NCI-H146 treated with DMSO at 0.1 percent for 48 hours (cell line): ENCODE measurements at regions not wholly inside any gene's neighbourhood (a gene's known extent, or its start where the extent isn't known, plus 50 kb on each side); places are given as distances from the start of the nearest gene placed in this dataset.
"Not testable (repeated sequence)": the region's sequence is repeated elsewhere in the genome, so short reads cannot be mapped to it uniquely, and the experiment has no call there.

Experiments used
- DNase-seq: peaks from one replicate; lab custom pipeline; 2025; ENCODE audit not compliant: unreplicated experiment; lab: John Stamatoyannopoulos, UW

DNA sequence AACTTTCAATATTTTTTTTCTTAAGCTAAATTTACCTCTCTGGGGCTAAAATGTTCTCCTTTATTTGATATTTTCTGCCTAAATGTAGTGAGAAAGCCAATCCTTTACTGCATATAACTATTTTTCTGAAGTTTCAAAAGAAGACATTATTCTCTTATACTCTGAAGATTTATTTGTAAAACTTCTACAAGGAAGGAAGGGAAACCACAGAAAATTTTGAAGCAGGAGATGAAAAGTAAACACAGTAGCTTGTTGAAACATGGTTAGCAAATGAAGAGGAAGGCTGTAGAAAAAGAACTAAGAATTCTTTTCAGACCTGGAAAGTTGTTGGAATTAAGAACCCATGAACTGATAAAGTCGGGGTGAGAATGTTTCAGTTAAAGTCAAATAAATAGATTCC, 330.3 kb downstream of the HGF start:
- DNase-seq: no peak

- DNase-seq: not testable (repeated sequence)
These were observed 332.7 kb downstream of the HGF start for GRCh38 chr7:81437160-81437559.

- no peak for DNase-seq
These were observed 336.0 kb downstream of the HGF start for GRCh38 chr7:81433692-81434331.

DNA sequence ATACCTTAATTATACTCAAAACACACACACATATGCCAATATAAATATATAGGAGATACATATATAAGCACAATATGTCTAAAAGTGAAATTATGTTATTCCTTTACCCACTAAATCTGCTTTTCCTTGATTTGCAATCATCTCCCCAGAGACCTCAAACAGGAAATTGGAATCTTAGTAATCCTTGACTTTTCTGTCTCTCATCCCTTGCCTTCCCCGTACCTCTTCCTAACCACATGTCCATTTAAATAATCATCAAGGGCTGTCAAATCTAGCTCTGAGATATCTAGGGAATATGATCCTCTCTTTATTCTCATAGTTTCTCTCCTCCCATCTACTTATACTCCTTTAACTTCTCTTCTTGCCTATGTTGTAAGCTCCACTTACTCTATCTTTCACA, 336.6 kb downstream of the HGF start:
- DNase-seq: no peak

DNA sequence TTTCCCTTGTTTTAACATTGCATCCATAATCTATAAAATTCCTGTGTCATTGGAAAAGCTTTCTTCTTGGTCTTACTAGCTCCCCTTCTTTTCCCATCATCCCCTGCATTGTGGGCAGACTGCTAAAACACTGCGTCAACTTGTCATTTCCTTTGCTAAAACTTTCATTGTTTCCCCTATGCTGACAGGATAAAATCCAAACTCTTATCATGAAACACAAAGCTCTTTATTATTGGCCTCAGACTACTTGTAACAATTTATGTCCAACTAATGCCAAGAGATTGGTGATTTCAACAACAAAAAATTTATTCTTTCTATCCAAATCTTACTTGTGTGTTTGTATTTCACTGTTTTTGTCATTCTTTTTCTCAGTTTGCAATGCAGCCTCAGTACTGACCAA, 339.1 kb downstream of the HGF start:
- DNase-seq: no peak

GRCh38 chr7:81430150-81430549, 339.7 kb downstream of the HGF start:
- DNase-seq: no peak

DNA sequence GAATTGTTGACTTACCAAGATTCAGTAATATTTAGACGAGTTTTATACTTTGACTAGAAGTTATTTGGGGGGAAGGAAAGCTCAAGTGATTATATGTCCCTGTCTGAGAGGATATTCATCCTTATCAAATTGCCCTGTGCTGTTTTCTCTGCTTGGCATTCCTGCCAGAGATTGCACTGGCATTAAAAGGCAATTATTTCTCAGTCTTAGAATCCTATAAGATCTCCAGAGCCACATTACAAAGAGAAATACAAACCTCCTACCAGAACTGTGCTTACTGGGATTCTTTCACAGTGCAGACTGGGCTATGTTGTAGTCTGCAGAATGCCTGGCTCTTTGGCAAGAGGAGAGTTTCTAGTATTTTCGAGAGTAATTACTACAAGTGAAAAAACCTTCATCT, 342.4 kb downstream of the HGF start:
- DNase-seq: no peak

DNA sequence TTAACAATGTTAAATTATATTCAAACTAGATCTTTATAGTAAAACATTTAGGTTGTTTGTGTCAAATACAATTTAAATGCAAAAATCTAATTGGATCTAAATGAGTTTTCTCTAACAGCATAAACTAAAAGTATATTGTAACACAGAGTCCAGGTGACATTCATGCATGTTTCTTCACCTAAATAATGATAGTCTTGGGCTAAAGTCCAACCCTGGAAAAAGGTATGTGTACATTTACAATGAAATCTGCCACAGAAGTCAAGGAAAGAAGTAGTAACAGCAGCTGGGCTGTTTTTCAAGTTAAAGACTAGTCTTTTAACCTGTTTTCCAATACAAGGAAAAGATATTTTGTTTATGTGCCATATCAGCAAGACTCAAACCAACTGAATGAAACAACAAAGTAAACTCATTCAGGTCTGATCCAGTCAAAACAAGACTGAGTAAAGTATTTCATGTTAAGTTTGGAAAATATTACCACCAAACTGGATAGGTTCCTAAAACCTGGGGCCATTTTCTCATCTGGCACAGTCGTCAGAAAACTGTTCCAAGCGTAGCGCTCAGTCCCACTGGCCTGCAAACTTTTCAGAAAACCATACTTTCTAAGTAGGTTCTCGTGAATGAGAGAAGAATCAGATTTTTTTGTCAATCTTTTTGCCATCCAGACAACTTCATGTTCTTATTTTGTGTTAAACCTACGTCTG, 349.2 kb downstream of the HGF start:
- DNase-seq: no peak

DNA sequence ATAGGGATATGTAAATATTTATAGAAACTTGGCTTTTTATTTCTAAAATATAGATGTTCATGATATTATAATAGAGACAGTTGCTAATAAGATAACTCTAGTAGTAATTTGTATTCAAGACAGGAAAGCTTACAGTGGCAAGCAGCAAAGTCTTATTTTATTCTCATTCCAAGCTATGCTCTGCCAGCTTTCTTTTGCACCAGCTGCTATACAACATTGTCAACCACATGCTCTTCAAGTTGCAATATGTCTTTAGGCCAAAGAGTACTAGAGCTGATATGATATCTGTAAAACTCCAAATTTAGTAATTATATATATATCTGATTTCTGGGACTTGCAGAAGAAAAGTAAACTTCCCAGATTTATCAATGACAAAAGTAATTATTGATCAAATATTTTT, 350.1 kb downstream of the HGF start:
- DNase-seq: no peak

- DNase-seq: no peak
These were observed 353.2 kb downstream of the HGF start for GRCh38 chr7:81416659-81417058.

DNA sequence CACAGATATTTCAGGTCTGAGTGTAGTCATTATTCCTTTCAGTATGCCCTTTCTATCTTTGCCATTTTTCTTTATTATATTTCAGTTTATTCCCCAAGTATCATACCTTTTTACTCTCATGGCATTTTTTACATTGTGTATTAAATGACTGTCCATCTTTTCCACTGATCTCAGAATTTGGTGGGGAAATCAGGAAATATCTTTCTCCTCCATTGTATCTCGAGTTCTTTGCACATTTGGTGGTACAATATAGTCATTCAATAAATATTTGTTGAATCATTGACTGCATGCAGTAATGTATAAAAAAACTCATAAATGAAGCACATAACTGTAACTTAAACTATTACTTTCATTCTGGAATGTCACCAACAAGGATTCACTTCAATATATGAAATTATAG, 354.7 kb downstream of the HGF start:
- no peak for DNase-seq

- no peak for DNase-seq
These were observed 355.4 kb downstream of the HGF start for GRCh38 chr7:81414411-81414810.

DNA sequence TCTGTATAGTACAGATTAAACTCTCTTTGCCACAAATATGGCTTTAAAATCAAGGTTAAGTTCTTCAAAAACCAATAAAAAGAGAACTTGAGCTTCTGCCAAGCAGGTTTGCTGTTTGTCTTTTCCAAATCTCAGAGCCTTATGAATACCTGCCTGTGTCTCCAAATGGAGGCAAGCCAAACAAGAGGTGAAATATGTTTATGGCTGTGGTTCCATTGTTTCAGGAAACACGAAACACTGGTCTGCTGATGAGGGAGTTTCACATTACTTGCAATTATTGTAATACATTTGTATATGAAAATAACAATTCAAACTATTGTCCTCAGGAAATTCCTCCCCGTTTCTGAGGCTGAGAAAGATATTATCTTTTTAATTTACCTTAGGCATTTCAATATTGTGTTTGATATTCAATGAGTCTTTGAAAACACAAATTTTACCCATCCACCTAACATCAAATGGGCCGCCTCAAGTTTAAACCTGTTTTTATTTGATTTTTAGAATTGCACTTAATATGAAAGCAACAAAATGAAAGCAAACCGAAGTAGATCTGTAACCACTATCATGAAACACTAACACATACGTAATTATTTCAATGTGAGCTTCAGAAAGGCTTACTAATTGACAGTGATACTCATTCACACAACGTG, 359.3 kb downstream of the HGF start:
- DNase-seq: no peak

- no peak for DNase-seq
These were observed 361.1 kb downstream of the HGF start for GRCh38 chr7:81408728-81409127.

- no peak for DNase-seq
These were observed 362.8 kb downstream of the HGF start for GRCh38 chr7:81407094-81407493.

DNA sequence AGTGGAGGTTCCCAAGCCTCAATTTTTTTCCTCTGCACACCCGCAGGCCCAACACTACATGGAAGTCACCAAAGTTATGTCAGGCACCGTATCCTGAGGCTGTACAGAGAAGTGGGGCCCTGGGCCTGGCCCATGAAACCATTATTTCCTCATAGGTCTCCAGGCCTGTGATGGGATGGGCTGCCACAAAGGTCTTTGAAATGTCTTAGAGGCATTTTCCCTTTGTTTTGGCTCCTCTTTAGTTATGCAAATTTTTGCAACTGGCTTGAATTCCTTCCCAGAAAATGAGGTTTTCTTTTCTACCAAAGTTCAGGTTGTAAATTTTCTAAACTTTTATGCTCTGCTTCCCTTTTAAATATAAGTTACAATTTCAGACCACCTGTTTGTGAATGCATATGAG, 365.2 kb downstream of the HGF start:
- DNase-seq: no peak

GRCh38 chr7:81402227-81402626, 367.6 kb downstream of the HGF start:
- DNase-seq: no peak

DNA sequence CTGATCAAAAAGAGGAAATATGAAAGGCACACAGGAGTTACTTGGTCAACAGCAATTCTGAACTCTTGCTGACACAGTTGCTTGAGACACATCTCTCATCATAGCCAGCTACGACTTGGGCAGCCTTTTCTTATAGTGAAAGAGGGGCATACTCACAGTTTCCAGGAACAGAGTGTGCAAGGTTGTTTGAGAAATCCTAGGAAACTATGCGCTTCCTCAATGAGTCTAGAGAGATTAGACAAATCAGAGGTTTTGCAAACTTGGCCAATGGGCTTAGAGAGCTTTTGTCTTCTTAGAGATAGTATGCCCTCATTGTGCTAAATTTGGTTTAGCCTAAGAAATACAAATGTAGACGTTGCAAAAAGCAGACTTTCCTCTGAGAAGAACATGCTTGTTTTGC, 370.4 kb downstream of the HGF start:
- DNase-seq: no peak

- no peak for DNase-seq
These were observed 375.8 kb downstream of the HGF start for GRCh38 chr7:81394029-81394428.

DNA sequence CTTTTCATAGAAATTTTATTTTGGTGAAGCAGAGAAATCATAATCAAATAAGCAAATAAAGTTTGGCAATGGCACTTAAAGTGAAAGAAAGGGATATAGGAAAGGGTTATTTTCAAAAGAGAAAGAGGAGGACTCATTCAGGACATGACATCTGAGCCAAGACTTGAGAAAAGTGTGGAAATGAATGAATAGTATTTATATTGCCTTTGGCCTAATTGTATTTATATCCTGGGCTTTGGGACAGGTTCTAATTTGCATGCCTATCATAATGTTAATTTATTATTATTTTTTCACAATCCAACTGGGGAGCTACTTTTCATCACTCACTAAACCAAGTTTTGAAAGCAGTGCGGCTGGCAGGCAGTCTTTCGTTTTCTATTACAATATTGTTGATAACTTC, 376.8 kb downstream of the HGF start:
- DNase-seq: no peak

DNA sequence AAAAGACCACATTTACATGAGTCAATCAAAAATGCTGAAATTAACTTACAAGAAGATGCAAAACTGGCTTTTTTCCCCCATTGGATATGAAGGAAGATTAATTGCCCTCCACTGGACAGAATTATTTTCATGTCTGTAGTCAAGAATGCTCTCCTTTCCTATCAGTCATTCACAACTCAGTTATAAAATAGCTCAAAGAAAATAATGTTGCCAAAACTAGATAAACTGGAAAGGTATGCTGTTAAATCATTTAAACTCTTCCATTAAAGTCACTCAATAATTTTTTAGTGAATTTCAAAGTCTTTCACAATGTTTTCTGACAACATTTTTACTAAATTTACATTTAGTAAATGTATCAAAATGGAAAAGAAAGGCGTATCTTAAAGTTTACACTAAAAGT, 384.5 kb downstream of the HGF start:
- DNase-seq: no peak

DNA sequence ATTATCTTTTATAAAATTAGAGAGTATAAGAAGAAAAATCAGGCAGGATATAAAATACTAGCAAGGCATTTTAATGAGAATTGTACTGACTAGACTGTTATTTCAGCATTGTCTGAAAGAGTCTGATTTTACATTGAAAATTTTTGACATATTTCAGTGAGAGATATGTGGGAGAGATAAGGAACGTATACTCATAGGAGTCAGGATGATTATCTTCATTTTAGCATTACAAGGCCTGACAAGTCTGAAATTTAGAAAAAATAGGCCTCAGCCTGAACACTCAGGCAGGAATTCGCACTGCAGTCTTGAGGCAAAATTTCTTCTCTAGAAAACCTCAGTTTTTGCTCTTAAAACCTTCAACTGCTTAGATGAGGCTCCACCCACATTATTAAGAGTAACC, 386.0 kb downstream of the HGF start:
- DNase-seq: no peak

DNA sequence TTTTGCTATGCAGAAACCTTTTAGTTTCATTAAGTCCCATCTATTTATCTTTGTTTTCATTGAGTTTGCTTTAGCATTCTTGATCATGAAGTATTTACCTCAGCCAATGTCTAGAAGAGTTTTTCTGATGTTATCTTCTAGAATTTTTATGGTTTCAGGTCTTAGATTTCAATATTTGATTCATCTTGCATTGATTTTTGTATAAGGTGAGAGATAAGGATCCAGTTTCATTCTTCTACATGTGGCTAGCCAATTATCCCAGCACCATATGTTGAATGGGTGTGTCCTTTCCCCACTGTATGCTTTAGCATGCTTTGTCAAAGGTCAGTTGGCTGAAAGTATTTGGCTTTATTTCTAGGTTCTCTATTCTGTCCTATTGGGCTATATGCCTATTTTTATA, 395.2 kb downstream of the HGF start:
- DNase-seq: not testable (repeated sequence)
